GM12892 (cell line): ENCODE measurements at regions not wholly inside any gene's neighbourhood (a gene's known extent, or its start where the extent isn't known, plus 50 kb on each side); places are given as distances from the start of the nearest gene placed in this dataset.

Experiments used
- DNase-seq: peaks from one replicate; pipeline ENCODE4 v3.0.0; 2011; ENCODE audit not compliant: insufficient read length
- FAIRE-seq: peaks from 2 replicates; lab custom pipeline; 2011; peaks lifted over from hg19 to GRCh38; lab: Jason Lieb, UNC
- POLR2A ChIP-seq: IDR thresholded peaks from 2 replicates; pipeline ENCODE4 v1.6.1; 2011; ENCODE audit warnings: low read depth, low read length, control low read depth
- POLR2AphosphoS5 ChIP-seq: IDR thresholded peaks from 2 replicates; pipeline ENCODE4 v1.6.1; 2011; ENCODE audit warnings: low read depth, low read length, control low read depth
- TAF1 ChIP-seq: IDR thresholded peaks from 2 replicates; pipeline ENCODE4 v1.6.1; 2011; ENCODE audit warnings: low read depth, mild to moderate bottlenecking, control low read depth, low read length, borderline replicate concordance

DNA sequence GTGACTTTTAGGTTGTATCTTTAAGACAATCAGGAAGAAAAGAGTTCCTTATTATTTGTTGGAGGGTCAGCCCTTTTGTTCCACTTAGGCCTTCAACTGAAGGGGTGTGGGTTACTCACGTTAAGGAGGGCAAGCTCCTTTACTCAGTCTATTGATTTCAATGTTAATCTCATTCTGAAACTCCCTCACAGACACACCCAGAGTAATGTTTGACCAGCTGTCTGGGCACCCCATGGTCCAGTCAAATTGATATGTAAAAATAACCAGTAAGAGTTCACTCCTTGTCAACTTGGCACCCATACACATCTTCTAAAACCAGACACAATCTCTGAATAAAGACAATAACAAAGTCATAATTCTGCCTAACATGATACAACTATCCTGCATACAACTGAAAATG is 292.9 kb downstream of the KLF5 start:
- FAIRE-seq (no peak), DNase-seq (no peak)
- TF ChIP-seq TAF1 (no peak), POLR2A (no peak), POLR2AphosphoS5 (no peak)

DNA sequence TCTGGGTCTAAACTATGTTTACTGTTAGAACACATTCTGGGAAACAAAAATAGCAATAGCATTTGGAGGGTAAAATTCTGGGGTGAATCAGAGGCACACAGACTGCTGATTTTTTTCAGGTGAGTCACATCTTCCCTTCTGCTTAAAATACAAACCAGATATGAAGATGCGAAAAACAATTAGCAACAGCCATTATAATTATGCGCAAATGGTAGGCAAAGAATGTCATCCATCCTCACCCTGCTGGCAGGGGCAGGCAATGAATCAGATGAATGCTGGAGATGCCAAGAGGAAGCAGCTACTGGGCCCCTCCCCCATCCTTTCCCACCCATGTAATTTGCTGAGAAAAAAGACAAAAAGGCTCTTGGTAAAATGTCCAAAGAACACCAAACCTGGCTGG is 282.9 kb downstream of the KLF5 start:
- FAIRE-seq = no peak
- DNase-seq = no peak
- TF ChIP-seq TAF1 (no peak), POLR2AphosphoS5 (no peak), POLR2A (no peak)

DNA sequence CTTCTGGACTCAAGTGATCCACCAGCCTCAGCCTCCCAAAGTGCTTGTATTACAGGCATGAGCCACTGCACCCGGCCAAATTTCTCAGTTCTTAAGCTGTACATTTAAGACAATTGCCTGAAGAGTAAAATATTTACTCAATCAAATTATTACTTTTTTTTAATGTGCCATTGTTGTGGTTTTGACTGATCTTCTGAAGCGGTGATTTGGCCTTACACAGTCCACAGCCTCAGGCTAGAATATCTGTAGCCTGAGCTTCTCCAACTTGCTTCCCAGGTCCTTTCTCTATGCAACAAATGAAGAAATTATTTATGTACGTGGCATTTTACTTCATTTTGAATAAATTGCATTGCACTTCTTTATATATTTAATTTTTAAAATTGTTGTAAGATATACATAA is 281.3 kb downstream of the KLF5 start:
- DNase-seq (no peak), FAIRE-seq (no peak)
- TF ChIP-seq TAF1 (no peak), POLR2A (no peak), POLR2AphosphoS5 (no peak)

DNA sequence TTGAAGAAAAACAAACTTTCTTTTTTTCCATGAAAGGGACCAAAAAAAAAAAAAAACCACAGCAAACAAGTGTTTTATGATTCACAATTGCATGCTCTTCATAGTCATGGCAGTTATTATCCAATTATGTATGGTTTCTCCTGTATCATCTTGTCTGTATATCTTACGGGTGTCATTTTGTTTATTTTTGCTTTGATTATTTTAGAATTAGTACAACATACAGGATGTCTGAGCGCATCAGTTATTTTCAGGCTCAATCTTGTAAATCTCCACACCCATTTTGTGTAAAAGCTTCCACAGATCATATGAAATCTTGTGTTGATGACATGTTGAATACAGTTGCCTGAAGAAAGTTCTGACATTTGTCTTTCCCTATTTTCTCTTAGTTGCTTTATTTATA is 280.3 kb downstream of the KLF5 start:
- FAIRE-seq (no peak), DNase-seq (no peak)
- TF ChIP-seq POLR2A = no peak
- no peak for TF ChIP-seq POLR2AphosphoS5
- TF ChIP-seq TAF1 = no peak

- FAIRE-seq (no peak), DNase-seq (no peak)
- no peak for TF ChIP-seq TAF1
- no peak for TF ChIP-seq POLR2A
- no peak for TF ChIP-seq POLR2AphosphoS5
These were observed 279.6 kb downstream of the KLF5 start for GRCh38 chr13:73338389-73338788.

GRCh38 chr13:73337532-73337931 is 278.7 kb downstream of the KLF5 start:
- TF ChIP-seq POLR2AphosphoS5 (no peak), POLR2A (no peak), TAF1 (no peak)
- DNase-seq = no peak
- FAIRE-seq = no peak

GRCh38 chr13:73336773-73337172 is 278.0 kb downstream of the KLF5 start:
- no peak for FAIRE-seq
- TF ChIP-seq TAF1 (no peak), POLR2AphosphoS5 (no peak), POLR2A (no peak)
- no peak for DNase-seq

DNA sequence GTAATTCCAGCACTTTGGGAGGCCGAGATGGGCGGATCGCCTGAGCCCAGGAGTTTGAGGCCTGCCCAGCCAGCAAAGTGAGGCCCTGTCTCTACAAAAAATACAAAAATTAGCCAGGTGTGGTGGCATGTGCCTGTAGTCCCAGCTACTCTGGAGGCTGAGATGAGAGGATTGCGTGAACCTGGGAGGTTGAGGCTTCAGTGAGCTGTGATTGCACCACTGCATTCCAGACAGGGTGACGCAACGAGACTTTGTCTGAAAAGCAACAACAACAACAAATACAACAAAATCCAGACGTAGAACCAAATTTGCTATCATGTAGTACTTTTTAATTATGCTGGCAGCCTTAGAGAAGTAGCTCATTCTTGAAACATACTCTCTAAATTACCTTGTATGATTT is 277.1 kb downstream of the KLF5 start:
- DNase-seq (no peak), FAIRE-seq (no peak)
- TF ChIP-seq TAF1 (no peak), POLR2A (no peak), POLR2AphosphoS5 (no peak)

DNA sequence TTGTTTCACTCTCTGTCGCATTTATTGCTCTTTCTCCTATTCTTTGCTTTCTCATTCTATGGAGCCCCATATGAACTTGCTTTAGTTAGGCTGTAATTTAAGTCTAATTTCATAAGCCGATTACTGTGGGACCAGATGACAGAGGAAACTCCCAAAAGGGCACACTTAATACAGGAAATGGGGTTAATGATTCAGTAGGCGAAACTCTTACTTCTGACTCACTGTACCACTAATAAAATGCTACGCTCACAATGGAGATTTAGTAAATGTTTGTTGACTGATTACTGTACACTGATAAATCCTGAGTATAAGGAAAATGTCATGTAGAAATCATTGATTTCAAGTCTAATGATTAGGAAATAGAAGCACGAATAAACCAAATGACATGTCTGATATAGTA is 276.4 kb downstream of the KLF5 start:
- DNase-seq (no peak), FAIRE-seq (no peak)
- TF ChIP-seq POLR2A = no peak
- no peak for TF ChIP-seq POLR2AphosphoS5
- TF ChIP-seq TAF1 = no peak

DNA sequence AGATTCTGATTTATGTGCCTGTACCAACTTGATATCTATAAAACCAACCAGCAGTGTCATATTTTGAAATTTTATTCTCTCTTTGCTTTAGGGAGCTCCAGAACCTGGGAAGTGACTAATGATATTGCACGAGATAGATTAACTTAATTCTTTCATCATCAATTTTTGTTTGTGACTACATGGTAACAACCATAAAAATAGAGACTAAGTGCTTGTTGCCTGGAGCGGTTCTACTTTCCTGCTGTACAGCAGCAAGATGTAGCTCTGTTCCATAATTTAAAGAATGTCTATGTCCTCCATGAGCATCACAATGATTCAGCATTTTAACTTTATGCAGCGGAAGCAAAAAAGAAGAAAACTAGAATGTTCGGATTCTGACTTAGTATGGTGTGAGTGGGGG is 275.6 kb downstream of the KLF5 start:
- no peak for DNase-seq
- TF ChIP-seq POLR2AphosphoS5 = no peak
- TF ChIP-seq POLR2A = no peak
- TF ChIP-seq TAF1 = no peak
- FAIRE-seq = no peak

DNA sequence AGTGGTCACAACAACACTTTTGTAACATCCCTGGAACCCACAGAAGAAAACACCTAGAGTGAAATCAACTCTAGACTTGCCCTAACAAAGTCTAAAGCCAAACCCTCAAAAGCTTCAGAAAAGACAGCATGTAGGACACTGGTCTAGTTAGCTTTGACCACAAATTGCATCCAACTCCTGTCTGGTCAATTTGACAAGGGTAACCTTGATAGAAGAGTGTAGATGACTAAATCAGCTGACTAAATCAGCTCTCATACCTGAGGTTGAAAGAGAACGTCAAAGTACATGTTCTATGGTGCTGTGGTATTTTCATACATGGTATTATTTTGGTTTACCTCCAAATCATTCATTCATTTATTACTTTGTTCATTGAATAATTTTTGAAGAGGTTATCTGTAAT is 272.8 kb downstream of the KLF5 start:
- FAIRE-seq = no peak
- no peak for TF ChIP-seq POLR2AphosphoS5
- TF ChIP-seq TAF1 = no peak
- TF ChIP-seq POLR2A = no peak

GRCh38 chr13:73329355-73329754 is 270.6 kb downstream of the KLF5 start:
- no peak for DNase-seq
- no peak for FAIRE-seq
- TF ChIP-seq POLR2AphosphoS5 (no peak), TAF1 (no peak), POLR2A (no peak)

More for the DNA sequence above, 272.8 kb downstream of the KLF5 start:
- no peak for DNase-seq

GRCh38 chr13:73327579-73327978 is 268.8 kb downstream of the KLF5 start:
- DNase-seq (no peak), FAIRE-seq (no peak)
- no peak for TF ChIP-seq POLR2A
- no peak for TF ChIP-seq POLR2AphosphoS5
- no peak for TF ChIP-seq TAF1
